ENCODE measurements at regions not wholly inside any gene's neighbourhood (a gene's known extent, or its start where the extent isn't known, plus 50 kb on each side); places are given as distances from the start of the nearest gene placed in this dataset.

DNA sequence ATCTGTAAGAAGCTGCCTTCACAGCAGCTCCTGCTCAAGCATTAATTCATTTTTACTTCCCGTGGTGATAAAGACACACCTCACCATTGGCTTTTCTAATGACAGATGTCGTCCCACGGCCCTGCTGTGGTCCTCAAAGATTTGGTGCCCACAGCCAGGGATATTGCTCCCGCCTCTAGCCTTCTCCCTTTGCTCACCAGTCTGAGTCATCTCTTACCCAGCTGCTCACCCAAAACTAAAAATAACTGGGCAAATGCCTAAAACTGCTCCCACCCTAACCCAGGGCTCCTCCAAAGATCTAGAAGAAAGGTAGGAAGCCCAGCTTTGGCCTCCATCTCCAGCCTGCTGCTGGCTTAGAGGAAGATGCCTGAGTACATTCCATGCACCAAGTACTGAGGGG is 371.1 kb upstream of the ZNF507 start:
- no peak for TF ChIP-seq POLR2AphosphoS5 (IDR thresholded peaks at IDR 0.05; ENCODE audit: low read depth, low read length)
- no peak for TF ChIP-seq TAF1 (IDR thresholded peaks at IDR 0.05; ENCODE audit: borderline replicate concordance, low read depth, low read length)
- TF ChIP-seq POLR2A (IDR thresholded peaks at IDR 0.05; ENCODE audit: low read depth, low read length) = no peak
- FAIRE-seq = no peak
- no peak for DNase-seq (ENCODE audit: insufficient read length)

DNA sequence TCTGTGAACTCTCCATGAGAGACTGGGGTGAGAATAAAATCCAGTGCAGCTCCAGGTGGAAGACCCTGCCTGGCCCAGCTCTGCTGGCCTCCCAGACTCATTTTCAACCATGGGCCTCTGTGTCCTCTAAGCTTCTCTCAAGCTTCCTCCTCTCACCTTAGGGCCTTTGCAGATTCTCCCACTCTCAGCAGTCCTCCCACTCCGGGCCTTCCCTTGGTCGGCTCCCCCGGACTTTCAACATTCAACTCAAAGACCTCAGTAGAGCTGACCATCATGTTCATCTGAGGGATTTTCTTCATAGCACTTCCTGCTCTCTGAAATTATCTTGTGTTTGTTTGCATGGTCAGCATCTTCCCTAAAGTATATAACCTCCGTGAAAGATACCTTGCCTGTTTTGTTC is 370.5 kb upstream of the ZNF507 start:
- DNase-seq (ENCODE audit: insufficient read length) (no peak), FAIRE-seq (no peak)
- no peak for TF ChIP-seq POLR2AphosphoS5 (IDR thresholded peaks at IDR 0.05; ENCODE audit: low read depth, low read length)
- TF ChIP-seq TAF1 (IDR thresholded peaks at IDR 0.05; ENCODE audit: borderline replicate concordance, low read depth, low read length) = no peak
- no peak for TF ChIP-seq POLR2A (IDR thresholded peaks at IDR 0.05; ENCODE audit: low read depth, low read length)

DNA sequence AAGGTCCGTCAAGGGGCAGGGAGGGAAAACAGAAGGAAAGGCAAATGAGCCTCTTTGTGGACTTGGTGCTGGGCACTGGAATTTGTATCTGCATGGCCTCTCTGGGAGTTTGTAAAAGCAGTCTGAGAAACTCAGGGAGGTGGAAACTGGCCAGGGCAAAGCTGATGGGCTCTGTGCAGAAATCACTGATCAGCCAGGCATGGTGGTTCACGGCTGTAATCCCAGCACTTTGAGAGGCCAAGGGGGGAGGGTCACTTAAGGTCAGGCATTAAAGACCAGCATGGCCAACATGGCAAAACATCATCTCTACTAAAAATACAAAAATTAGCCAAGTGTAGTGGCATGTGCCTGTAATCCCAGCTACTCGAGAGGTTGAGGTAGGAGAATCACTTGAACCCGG is 369.9 kb upstream of the ZNF507 start:
- no peak for FAIRE-seq
- no peak for TF ChIP-seq POLR2AphosphoS5 (IDR thresholded peaks at IDR 0.05; ENCODE audit: low read depth, low read length)
- no peak for TF ChIP-seq POLR2A (IDR thresholded peaks at IDR 0.05; ENCODE audit: low read depth, low read length)
- DNase-seq (ENCODE audit: insufficient read length) = no peak

DNA sequence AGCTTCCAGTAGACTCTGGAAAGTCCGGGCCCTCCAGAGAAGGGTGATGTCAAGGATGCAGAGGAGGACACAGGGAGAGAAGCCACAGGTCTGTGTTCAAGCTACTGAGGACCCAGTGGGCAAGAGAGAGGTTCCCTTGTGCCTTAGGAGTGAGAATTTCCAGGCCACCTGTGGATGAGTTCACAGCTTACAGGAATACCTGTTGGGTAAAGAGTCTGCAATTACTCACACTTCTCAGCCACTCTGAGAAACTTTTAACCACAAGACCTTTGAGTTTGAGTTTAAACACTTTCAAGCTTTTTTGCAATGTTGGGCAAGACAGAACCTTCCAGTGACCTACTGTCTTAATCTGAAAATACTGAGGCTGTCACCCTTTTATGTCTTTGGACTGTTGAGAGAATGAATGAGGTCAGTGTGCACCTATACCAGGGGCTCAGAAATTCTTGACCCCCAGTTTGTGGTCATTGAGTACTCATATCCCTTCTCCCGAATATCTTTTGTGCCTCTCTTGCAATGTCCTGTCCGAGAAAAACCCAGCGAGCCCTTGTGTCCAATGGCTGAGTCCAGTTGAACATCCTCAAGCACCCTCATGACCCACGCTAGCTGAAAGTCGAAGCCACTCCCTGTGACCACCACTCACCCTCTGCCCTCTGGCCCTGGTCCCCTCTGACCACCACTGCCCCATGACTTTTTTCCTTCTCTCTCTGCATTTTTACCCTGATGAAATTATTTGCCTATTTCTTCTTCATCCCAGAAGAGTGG is 368.5 kb upstream of the ZNF507 start:
- no peak for DNase-seq (ENCODE audit: insufficient read length)
- TF ChIP-seq TAF1 (IDR thresholded peaks at IDR 0.05; ENCODE audit: borderline replicate concordance, low read depth, low read length) = no peak
- no peak for TF ChIP-seq POLR2AphosphoS5 (IDR thresholded peaks at IDR 0.05; ENCODE audit: low read depth, low read length)
- TF ChIP-seq POLR2A (IDR thresholded peaks at IDR 0.05; ENCODE audit: low read depth, low read length) = no peak
- no peak for FAIRE-seq

DNA sequence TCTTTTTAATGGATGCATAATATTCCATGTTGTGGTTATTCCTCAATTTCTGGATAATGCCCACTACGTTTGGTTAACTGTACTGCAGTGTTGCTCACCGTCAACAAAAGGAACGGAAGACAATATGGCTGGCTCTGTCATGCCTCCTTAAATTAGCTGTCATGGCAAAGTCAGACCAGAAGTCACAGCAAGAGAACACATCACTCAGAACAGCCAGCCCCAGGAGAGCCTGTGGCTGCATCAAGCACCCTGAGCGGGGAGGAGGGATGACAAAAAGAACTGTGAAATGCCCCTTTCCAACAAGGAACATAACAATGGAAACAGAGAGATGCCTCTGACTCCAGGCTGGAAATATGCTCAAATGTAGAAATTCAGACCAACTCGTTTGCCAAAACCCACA is 366.0 kb upstream of the ZNF507 start:
- DNase-seq (ENCODE audit: insufficient read length) = no peak
- no peak for TF ChIP-seq POLR2AphosphoS5 (IDR thresholded peaks at IDR 0.05; ENCODE audit: low read depth, low read length)
- TF ChIP-seq TAF1 (IDR thresholded peaks at IDR 0.05; ENCODE audit: borderline replicate concordance, low read depth, low read length) = no peak
- TF ChIP-seq POLR2A (IDR thresholded peaks at IDR 0.05; ENCODE audit: low read depth, low read length) = no peak
- FAIRE-seq = no peak

DNA sequence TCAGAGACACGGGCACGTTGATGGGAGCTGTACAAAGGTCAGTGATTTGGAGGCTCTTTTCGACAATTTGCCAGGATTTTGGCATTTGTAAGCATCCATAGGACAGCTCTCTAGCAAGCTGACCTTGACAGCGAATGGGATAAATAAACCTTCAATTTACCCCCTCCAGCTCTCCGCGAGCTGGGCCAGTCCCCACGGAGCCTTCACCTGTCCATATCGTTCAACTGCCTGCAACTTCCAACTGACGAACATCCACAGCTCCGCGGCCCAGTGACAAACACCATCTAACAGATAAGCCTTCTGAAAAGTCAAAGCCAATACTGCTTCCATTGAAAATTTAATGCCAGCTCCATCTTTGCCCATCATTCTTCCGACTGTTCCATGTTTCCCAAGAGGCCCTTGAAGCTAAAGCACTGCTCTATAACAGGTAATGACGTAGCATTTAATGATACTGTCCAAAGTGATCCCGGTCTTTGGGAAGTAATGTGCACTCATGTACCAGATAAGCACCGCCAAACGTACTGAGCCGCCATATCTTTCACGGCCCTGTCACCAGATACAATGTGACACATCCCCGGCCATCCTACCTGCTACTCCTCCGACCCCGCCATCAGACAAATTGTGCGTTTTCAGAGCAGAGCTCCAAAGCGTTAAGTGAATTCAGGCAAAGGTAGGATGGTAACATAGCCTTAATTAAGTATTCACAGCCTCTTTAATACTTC is 365.3 kb upstream of the ZNF507 start:
- FAIRE-seq (no peak), DNase-seq (ENCODE audit: insufficient read length) (no peak)
- TF ChIP-seq POLR2AphosphoS5 (IDR thresholded peaks at IDR 0.05; ENCODE audit: low read depth, low read length) = no peak
- no peak for TF ChIP-seq POLR2A (IDR thresholded peaks at IDR 0.05; ENCODE audit: low read depth, low read length)
- TF ChIP-seq TAF1 (IDR thresholded peaks at IDR 0.05; ENCODE audit: borderline replicate concordance, low read depth, low read length) = no peak

DNA sequence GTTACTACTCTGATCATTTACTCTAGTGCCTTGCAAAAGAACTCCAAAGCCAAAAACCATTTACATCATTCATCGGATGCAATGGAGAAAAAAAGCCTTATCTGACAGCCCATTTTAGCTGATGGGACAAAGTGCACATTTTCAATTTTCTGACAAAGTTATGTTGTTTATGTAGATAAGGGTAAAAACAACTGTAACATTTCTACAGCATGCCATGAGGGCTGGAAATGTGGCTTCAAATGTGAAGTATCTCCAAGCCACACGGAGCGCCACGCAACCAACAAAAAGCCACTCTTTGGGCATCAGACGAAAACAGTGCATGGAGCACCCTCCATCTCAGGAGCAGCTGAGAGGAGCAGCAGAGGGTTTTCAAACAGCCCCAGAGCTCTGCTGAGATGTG is 364.6 kb upstream of the ZNF507 start:
- FAIRE-seq = no peak
- no peak for DNase-seq (ENCODE audit: insufficient read length)
- TF ChIP-seq POLR2A (IDR thresholded peaks at IDR 0.05; ENCODE audit: low read depth, low read length) = no peak
- TF ChIP-seq TAF1 (IDR thresholded peaks at IDR 0.05; ENCODE audit: borderline replicate concordance, low read depth, low read length) = no peak
- no peak for TF ChIP-seq POLR2AphosphoS5 (IDR thresholded peaks at IDR 0.05; ENCODE audit: low read depth, low read length)

DNA sequence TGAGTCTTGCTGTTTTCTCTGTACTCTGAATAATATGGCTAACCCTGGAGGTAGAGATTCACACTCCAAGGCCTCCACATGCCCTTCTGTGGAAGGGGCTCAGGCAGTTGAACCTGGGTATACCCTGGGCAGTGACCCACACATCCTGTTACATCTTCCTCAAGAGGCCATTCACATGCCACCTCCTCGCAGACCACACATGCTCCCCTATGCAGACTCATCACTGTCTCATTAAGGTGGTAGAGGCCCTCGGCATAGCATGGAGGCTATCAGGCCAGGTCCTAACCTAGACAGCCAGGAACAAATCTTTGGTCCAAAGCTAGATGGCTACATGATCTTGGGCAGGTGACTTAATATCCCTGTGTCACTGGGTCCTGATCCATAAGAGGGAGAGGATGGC is 363.9 kb upstream of the ZNF507 start:
- DNase-seq (ENCODE audit: insufficient read length) (no peak), FAIRE-seq (no peak)
- TF ChIP-seq POLR2AphosphoS5 (IDR thresholded peaks at IDR 0.05; ENCODE audit: low read depth, low read length) (no peak), POLR2A (IDR thresholded peaks at IDR 0.05; ENCODE audit: low read depth, low read length) (no peak), TAF1 (IDR thresholded peaks at IDR 0.05; ENCODE audit: borderline replicate concordance, low read depth, low read length) (no peak)

DNA sequence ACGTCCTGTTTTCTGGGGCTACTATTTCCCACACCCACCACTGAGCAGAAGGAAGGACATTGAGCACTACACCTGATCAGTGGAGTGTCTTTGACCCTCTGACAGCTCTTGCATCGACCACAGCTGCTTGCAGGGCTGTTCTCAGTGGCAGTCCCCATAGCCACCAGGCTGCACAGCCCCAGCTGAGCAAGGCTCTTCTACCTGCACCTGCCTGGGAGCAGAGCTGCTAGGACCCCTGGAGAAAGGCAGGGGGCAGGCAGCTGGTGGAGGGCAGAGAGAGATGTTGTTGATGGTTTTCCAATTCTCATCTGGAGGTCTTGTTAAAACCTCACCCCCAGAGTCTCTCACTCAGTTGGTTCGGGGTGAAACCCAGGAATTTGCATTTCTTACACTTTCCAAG is 361.8 kb upstream of the ZNF507 start:
- TF ChIP-seq POLR2AphosphoS5 (IDR thresholded peaks at IDR 0.05; ENCODE audit: low read depth, low read length) = no peak
- TF ChIP-seq POLR2A (IDR thresholded peaks at IDR 0.05; ENCODE audit: low read depth, low read length) = no peak
- TF ChIP-seq TAF1 (IDR thresholded peaks at IDR 0.05; ENCODE audit: borderline replicate concordance, low read depth, low read length) = no peak
- FAIRE-seq = no peak
- DNase-seq (ENCODE audit: insufficient read length) = no peak

DNA sequence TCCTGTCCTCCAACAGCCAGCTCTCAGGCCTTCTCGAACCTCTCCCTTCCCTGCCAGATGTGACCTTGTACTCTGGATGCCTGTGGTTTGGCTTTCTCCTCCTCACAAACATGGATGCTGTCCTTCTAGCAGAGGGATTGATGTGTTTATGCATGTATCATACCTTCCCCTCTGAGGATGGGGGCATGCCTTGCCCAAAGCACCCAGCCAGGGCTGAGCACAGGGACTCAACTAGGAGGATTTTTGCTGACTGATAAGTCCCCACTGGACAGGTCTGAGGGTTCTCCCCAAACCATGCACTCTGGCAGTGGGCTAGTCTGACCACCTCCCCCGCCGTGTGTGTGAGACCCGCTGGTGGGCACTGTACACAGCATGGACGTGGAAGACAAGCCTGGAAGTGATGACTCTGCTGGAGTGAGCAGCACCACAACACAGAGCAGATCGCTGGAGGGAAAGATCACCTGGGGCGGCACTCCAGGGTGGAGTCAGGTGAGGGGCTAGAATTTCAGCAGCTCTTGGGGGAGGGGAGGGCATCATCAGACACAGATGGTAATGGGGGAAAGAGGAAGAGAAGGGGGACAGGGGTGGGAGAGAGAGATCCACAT is 360.3 kb upstream of the ZNF507 start:
- FAIRE-seq = no peak
- DNase-seq (ENCODE audit: insufficient read length) = no peak
- no peak for TF ChIP-seq TAF1 (IDR thresholded peaks at IDR 0.05; ENCODE audit: borderline replicate concordance, low read depth, low read length)
- no peak for TF ChIP-seq POLR2A (IDR thresholded peaks at IDR 0.05; ENCODE audit: low read depth, low read length)
- no peak for TF ChIP-seq POLR2AphosphoS5 (IDR thresholded peaks at IDR 0.05; ENCODE audit: low read depth, low read length)

DNA sequence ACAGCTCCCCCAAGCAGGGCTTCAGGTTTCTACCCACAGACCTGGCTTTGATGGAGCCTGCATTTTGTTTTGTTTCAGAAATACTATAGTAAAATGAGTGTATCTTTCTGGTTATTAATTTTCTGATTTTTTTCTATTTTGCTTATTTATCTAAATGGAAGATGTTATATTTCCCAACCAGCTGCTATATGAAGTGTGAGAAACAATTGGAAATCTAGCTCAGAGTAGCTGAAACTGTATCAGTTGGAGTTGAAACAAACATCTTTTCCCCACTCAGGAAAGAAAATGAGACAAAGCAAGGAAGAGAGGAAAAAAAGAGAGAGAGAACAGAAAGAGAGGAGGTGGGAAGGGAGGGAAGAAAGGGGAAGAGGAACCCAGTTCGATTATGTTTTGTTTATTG is 358.5 kb upstream of the ZNF507 start:
- TF ChIP-seq POLR2A (IDR thresholded peaks at IDR 0.05; ENCODE audit: low read depth, low read length) (no peak), TAF1 (IDR thresholded peaks at IDR 0.05; ENCODE audit: borderline replicate concordance, low read depth, low read length) (no peak), POLR2AphosphoS5 (IDR thresholded peaks at IDR 0.05; ENCODE audit: low read depth, low read length) (no peak)
- no peak for FAIRE-seq
- DNase-seq (ENCODE audit: insufficient read length) = no peak

DNA sequence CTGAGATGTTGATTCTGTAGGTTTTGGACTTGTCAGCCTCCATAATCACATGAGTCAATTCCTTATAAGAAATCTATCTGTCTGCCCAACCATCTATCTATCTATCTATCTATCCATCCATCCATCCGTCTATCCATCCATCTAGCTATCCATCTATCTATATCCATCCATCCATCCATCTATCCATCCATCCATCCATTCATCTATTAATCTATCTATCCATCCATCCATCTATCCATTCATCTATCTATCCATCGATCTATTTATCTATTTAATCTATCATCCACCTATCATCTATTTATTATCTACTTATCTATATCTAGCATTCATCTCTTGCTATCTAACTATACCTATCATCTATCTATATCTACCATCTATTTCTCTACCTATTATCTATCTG is 357.2 kb upstream of the ZNF507 start:
- FAIRE-seq (no peak), DNase-seq (ENCODE audit: insufficient read length) (no peak)
- TF ChIP-seq POLR2A (IDR thresholded peaks at IDR 0.05; ENCODE audit: low read depth, low read length) = no peak
- no peak for TF ChIP-seq TAF1 (IDR thresholded peaks at IDR 0.05; ENCODE audit: borderline replicate concordance, low read depth, low read length)
- no peak for TF ChIP-seq POLR2AphosphoS5 (IDR thresholded peaks at IDR 0.05; ENCODE audit: low read depth, low read length)

Data from GM12892 (cell line).